ENCODE measurements at regions not wholly inside any gene's neighbourhood (a gene's known extent, or its start where the extent isn't known, plus 50 kb on each side); places are given as distances from the start of the nearest gene placed in this dataset.

DNA sequence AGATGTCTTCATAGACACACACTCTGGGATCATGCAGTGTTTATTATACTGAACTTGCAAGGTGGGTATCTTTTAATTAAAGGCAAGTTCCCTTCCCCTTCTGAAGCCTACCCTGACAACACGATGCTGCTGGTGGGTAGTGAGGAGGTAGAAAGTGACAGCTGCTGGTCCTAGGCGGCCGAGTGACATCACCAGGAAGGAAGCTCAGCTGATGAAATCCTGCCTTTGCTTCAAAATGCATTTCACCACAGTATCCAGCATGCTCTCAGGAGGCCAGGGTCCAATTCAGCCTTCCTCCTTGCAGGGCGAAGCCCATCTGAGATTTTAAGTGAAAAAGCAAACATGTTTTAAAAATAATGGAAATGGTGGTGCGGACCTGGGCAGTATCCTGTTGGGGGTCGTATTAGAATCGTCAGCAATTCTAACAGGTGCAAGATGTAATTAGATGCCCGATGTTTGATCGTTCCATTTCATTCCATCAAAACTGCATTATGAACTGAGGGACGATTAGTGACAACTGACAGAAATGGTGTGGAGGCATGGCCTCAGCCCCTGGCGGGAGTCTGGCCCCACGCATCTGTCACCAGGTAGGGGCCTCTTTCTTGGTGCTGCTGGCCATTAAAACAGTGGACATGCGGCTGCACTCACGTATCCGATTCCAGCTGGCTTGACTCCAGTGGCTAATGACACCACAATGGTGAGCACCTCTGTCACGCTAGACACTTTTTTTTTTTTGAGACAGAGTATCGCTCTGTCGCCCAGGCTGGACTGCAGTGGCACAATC lies 324.8 kb upstream of the C1orf174 start:
- TF ChIP-seq POLR2A (IDR thresholded peaks at IDR 0.05; ENCODE audit: low read depth, low read length), result no peak
- TF ChIP-seq POLR2AphosphoS5 (IDR thresholded peaks at IDR 0.05; ENCODE audit: low read depth, low read length), result no peak
- TF ChIP-seq TAF1 (IDR thresholded peaks at IDR 0.05; ENCODE audit: low read depth, low read length), result no peak
- TF ChIP-seq POU2F2 (IDR thresholded peaks at IDR 0.05; ENCODE audit: low read depth, low read length), result no peak
- no peak for TF ChIP-seq PAX5 (IDR thresholded peaks at IDR 0.05; ENCODE audit: insufficient read depth, low read length, severe bottlenecking)
- no peak for TF ChIP-seq SPI1 (IDR thresholded peaks at IDR 0.05; ENCODE audit: low read depth, low read length)
